Natural killer cell (primary cell): ENCODE measurements at regions not wholly inside any gene's neighbourhood (a gene's known extent, or its start where the extent isn't known, plus 50 kb on each side); places are given as distances from the start of the nearest gene placed in this dataset.

ENCODE experiments used
- ATAC-seq, 3 donors: fragments of 150-1000 bp in 2 of 3; fragments of 200-7000 bp in 1 of 3; cut with Tn5 transposase; 1 replicate in 1 of 3; 2 replicates in 2 of 3; pipeline ENCODE4 v1.10.0; 2021; ENCODE audit warnings: mild to moderate bottlenecking in 2 of 3, moderate library complexity in 2 of 3
- DNase-seq, 2 donors: peaks; one replicate each; pipeline versions ENCODE4 v3.0.0 to v3.0.0-alpha.2; 2013 to 2021; ENCODE audit warnings: mixed read lengths in 1 of 2
- H3K27ac ChIP-seq: one replicate; pipeline ENCODE4 v1.5.1; 2013; ENCODE audit warnings: mild to moderate bottlenecking, low read length
- H3K27me3 ChIP-seq: one replicate; pipeline ENCODE4 v1.6.1; 2013; ENCODE audit warnings: low read length; ENCODE audit not compliant: control insufficient read depth, insufficient read depth
- H3K36me3 ChIP-seq: one replicate; pipeline ENCODE4 v1.6.1; 2013; ENCODE audit warnings: low read length; ENCODE audit not compliant: control insufficient read depth, insufficient read depth
- H3K4me1 ChIP-seq: one replicate; pipeline ENCODE4 v1.6.1; 2013; ENCODE audit warnings: low read length; ENCODE audit not compliant: control insufficient read depth, insufficient read depth
- H3K4me3 ChIP-seq: one replicate; pipeline ENCODE4 v1.5.1; 2013; ENCODE audit warnings: low read length
- H3K9me3 ChIP-seq: one replicate; pipeline ENCODE4 v1.6.1; 2013; ENCODE audit warnings: low read length; ENCODE audit not compliant: control insufficient read depth, insufficient read depth
- H3K27ac Mint-ChIP-seq, 2 donors: one replicate each; pipeline ENCODE4 v1.8.0; 2022; ENCODE audit warnings: mild to moderate bottlenecking in 2 of 2, mixed read lengths in 2 of 2, moderate library complexity in 1 of 2
- H3K27me3 Mint-ChIP-seq, 2 donors: one replicate each; pipeline ENCODE4 v1.8.0; 2022; ENCODE audit warnings: low read depth in 2 of 2, mixed read lengths in 2 of 2
- H3K36me3 Mint-ChIP-seq: one replicate; pipeline ENCODE4 v1.8.0; 2022; ENCODE audit warnings: mixed read lengths
- H3K4me1 Mint-ChIP-seq, 2 donors: one replicate each; pipeline ENCODE4 v1.8.0; 2022; ENCODE audit warnings: mixed read lengths in 2 of 2
- H3K4me3 Mint-ChIP-seq: one replicate; pipeline ENCODE4 v1.8.0; 2022; ENCODE audit warnings: mild to moderate bottlenecking, moderate library complexity, mixed read lengths
- H3K9me3 Mint-ChIP-seq, 2 donors: one replicate each; pipeline ENCODE4 v1.8.0; 2022; ENCODE audit warnings: mixed read lengths in 2 of 2
- WGBS: methylation state at CpG from one replicate; pipeline ENCODE4 v1.1.7; 2013; ENCODE audit warnings: missing lambda C conversion rate; ENCODE audit not compliant: insufficient coverage; 5-methylcytosine and 5-hydroxymethylcytosine counted together
- intact Hi-C: fragments of 100-400 bp; cut with micrococcal nuclease; formaldehyde crosslinking; loops from one replicate; pipeline ENCODE4 v1.14.2; 2022
- TF ChIP-seq, protein P1 (sequence below): fragments of 200-600 bp; IDR thresholded peaks from one replicate; pipeline ENCODE4 v1.8.0; 2022; ENCODE audit warnings: antibody characterized with exemption

DNA sequence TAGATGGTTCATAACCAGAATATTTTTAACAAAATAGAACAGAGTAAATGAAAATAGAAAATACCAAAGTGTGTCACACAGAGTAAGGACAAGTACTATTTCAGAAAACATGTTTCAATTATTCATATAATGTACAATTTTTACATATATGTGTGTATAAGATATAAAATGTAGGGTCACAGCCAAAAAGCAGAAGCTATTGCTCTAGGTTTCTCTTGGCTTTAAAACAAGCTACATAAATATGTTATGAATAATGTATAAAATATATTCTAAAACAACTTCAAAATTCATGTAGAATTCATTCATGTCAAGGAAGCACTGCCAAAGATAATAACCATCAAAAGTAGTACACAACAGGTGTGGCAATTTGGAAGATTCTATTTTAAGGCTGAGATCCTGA lies 218.2 kb downstream of the TTC32 start:
- H3K4me1 Mint-ChIP-seq = no peaks in the 10 kb centered on the region

DNA sequence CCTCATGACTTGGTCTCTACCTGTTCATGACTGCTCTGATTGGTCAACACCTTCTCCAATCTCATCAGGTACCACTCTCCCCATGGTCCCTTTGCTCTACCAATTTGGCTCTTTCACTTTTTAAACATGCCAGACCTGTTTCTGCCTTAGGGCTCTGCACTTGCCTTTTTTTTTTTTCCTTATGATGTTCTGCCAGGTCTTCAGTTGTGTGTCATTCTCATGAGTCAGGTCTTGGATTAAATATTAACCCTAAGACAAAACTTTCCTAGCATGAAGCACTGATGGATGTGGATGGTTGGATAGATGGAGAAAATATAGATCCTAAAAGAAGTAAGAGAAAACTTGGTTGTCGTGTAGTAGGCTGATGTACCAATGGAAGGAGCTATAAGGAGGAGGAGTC lies 219.3 kb downstream of the TTC32 start:
- 88% methylated on average over 1 of the region's 1 CpG for WGBS
- ATAC-seq (no peak), DNase-seq (no peak)
- Histone ChIP-seq H3K27ac (no peak overlapping the region), H3K9me3 (no peaks in the 10 kb centered on the region), H3K36me3 (no peaks in the 10 kb centered on the region), H3K4me1 (no peaks in the 10 kb centered on the region), H3K4me3 (no peak overlapping the region), H3K27me3 (no peaks in the 10 kb centered on the region)
- Mint-ChIP-seq H3K4me1 (no peaks in the 10 kb centered on the region), H3K4me3 (no peak overlapping the region), H3K27me3 (peaks cover 0 to 2% of the 10 kb centered on the region in 2 donors), H3K36me3 (no peaks in the 10 kb centered on the region), H3K27ac (no peak overlapping the region), H3K9me3 (no peaks in the 10 kb centered on the region)
- intact Hi-C loops = no loop called here
- TF ChIP-seq, protein P1, sequence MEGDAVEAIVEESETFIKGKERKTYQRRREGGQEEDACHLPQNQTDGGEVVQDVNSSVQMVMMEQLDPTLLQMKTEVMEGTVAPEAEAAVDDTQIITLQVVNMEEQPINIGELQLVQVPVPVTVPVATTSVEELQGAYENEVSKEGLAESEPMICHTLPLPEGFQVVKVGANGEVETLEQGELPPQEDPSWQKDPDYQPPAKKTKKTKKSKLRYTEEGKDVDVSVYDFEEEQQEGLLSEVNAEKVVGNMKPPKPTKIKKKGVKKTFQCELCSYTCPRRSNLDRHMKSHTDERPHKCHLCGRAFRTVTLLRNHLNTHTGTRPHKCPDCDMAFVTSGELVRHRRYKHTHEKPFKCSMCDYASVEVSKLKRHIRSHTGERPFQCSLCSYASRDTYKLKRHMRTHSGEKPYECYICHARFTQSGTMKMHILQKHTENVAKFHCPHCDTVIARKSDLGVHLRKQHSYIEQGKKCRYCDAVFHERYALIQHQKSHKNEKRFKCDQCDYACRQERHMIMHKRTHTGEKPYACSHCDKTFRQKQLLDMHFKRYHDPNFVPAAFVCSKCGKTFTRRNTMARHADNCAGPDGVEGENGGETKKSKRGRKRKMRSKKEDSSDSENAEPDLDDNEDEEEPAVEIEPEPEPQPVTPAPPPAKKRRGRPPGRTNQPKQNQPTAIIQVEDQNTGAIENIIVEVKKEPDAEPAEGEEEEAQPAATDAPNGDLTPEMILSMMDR = no peak

More for the DNA sequence above, 218.2 kb downstream of the TTC32 start:
- H3K4me1 ChIP-seq = no peaks in the 10 kb centered on the region
- intact Hi-C loops = no loop called here
- no peak overlapping the region for H3K27ac Mint-ChIP-seq
- DNase-seq (no peak), ATAC-seq (no peak)
- H3K4me3 Mint-ChIP-seq = no peak overlapping the region
- no peak overlapping the region for H3K27ac ChIP-seq
- H3K9me3 ChIP-seq = no peaks in the 10 kb centered on the region
- H3K36me3 ChIP-seq = no peaks in the 10 kb centered on the region
- H3K4me3 ChIP-seq = no peak overlapping the region
- TF ChIP-seq, protein P1 = no peak
- peaks cover 0 to 2% of the 10 kb centered on the region in 2 donors for H3K27me3 Mint-ChIP-seq
- H3K27me3 ChIP-seq = no peaks in the 10 kb centered on the region
- no peaks in the 10 kb centered on the region for H3K9me3 Mint-ChIP-seq
- H3K36me3 Mint-ChIP-seq = no peaks in the 10 kb centered on the region

DNA sequence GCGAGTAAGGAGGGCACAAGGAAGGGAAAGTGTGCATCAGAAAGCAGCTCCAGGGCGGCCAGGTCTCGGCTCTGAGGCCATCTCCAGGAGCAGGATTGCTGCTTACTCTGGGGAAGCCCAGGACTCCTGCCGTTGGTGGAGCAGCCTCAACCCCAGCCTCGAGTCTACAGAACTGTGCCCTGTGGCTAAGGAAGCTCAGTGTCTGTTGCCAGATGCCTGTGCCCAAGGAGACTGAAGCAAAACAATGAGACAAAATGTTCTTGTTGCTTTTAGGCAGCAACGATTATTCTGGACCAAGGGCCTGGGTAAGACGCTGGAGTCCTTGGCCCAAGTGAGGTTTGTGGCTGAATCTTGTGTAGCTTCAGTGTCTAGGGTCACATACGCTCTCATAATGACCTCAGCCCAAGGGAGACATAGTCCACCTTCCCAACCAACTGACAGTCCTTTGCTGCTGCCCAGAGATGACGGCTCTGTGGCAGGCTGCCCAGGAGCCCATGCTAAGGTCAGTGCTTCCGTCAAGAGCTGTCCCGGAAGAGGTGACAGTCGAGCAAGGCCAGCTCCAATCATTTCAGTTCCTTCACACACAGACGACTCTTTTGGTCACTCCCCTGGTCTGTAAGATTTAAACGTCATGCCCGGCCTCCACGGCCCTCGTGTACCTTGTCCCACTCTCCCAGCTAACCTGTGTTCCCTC lies 223.8 kb downstream of the TTC32 start:
- ATAC-seq (no peak), DNase-seq (no peak)
- Mint-ChIP-seq H3K4me3 (no peak overlapping the region), H3K27ac (no peak overlapping the region), H3K27me3 (no peaks in the 10 kb centered on the region), H3K36me3 (no peaks in the 10 kb centered on the region), H3K9me3 (no peaks in the 10 kb centered on the region), H3K4me1 (no peaks in the 10 kb centered on the region)
- Histone ChIP-seq H3K27ac (no peak overlapping the region), H3K27me3 (no peaks in the 10 kb centered on the region), H3K36me3 (no peaks in the 10 kb centered on the region), H3K4me3 (no peak overlapping the region), H3K9me3 (no peaks in the 10 kb centered on the region), H3K4me1 (no peaks in the 10 kb centered on the region)
- TF ChIP-seq, protein P1 = no peak
- WGBS = 85% methylated on average over 17 of the region's 17 CpGs
- intact Hi-C loops = no loop called here

DNA sequence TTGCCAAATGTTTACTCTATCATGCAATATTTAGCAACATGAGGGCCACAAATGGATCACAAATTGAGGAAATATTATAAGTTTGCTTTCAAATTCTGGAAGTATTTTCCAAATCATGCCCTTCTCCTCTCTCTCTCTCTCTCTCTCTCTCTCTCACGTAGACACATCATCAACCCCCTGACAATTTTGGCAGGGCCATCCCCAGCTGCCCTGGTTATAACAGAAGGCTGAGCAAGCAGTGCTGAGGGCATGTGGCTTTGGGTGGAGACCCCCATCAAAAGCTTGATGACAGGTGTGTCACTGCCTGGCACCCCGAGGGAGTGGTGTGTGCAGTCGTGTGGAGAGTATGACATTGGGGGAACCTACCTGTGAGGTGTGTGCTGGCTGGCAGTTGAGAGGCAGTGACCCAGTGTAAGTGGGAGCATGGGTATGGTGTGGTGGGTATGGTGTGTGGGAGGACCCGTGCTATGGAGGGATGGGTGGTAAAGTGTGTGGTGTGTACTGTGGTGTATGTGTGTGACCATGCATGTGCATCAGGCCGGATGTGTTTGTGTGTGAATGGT lies 224.5 kb downstream of the TTC32 start:
- Mint-ChIP-seq H3K4me1 (no peaks in the 10 kb centered on the region), H3K27me3 (no peaks in the 10 kb centered on the region), H3K27ac (no peak overlapping the region), H3K4me3 (no peak overlapping the region), H3K36me3 (no peaks in the 10 kb centered on the region), H3K9me3 (no peaks in the 10 kb centered on the region)
- 81% methylated on average over 4 of the region's 5 CpGs for WGBS
- no peak overlapping the region for H3K27ac ChIP-seq
- ATAC-seq (peak in 1 of 3 donors; percentile 21), DNase-seq (no peak)
- H3K9me3 ChIP-seq = no peaks in the 10 kb centered on the region
- H3K4me3 ChIP-seq = no peak overlapping the region
- no peaks in the 10 kb centered on the region for H3K36me3 ChIP-seq
- H3K4me1 ChIP-seq = no peaks in the 10 kb centered on the region
- TF ChIP-seq, protein P1 = no peak
- H3K27me3 ChIP-seq = no peaks in the 10 kb centered on the region
- intact Hi-C loops = no loop called here
